Smooth muscle cell of the brain vasculature (primary cell): ENCODE measurements at regions not wholly inside any gene's neighbourhood (a gene's known extent, or its start where the extent isn't known, plus 50 kb on each side); places are given as distances from the start of the nearest gene placed in this dataset.

ENCODE experiments used
- DNase-seq: peaks from one replicate; pipeline ENCODE4 v3.0.0-alpha.2; 2012; ENCODE audit warnings: low read depth, low spot score

GRCh38 chr6:163635731-163636364 is 221.3 kb downstream of the QKI start:
- no peak for DNase-seq

GRCh38 chr6:163635315-163635714 is 220.8 kb downstream of the QKI start:
- no peak for DNase-seq

- DNase-seq: no peak
Measured at GRCh38 chr6:163634211-163635171, 220.0 kb downstream of the QKI start.

- DNase-seq: no peak
Measured at GRCh38 chr6:163630991-163631390, 216.5 kb downstream of the QKI start.

DNA sequence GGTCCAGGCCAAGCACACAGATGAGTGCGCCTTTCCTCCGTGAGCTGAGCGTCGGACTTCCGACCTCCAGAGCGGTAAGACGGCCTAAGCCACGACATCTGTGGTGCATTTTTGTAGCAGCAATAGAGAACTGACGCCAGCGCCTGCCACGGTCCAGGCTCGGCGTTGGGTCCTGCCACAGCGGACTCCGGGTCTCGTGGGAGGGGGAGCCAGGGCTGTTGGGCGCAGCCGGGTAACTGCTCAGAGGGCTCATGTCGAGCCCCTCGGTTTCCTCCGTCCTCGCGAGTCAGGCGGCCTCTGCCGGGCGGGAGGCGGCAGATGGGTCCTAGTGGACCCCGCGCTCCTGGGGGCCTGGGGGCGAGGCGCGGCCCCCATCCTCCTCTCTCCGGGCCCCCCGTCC is 216.1 kb downstream of the QKI start:
- no peak for DNase-seq

- no peak for DNase-seq
Measured at GRCh38 chr6:163630096-163630495, 215.6 kb downstream of the QKI start.
